Peyer's patch (tissue), 4 donors: ENCODE measurements at regions not wholly inside any gene's neighbourhood (a gene's known extent, or its start where the extent isn't known, plus 50 kb on each side); places are given as distances from the start of the nearest gene placed in this dataset.

Experiments used
- CTCF ChIP-seq, 6 experiments: fragments of 450-650 bp in 4 of 6; fragments of 200-600 bp in 2 of 6; sonication (generic) in 1 of 6; IDR thresholded peaks; one replicate each; pipeline ENCODE4 v1.5.1; 2017 to 2019; ENCODE audit warnings: antibody characterized with exemption in 6 of 6, mild to moderate bottlenecking in 3 of 6, moderate library complexity in 1 of 6
- POLR2A ChIP-seq, 2 donors: fragments of 450-650 bp; IDR thresholded peaks; one replicate each; pipeline ENCODE4 v1.5.1; 2017; ENCODE audit warnings: antibody characterized with exemption in 2 of 2, mild to moderate bottlenecking in 2 of 2, moderate library complexity in 2 of 2

- no peak for TF ChIP-seq CTCF (IDR thresholded peaks at IDR 0.05)
- TF ChIP-seq POLR2A (IDR thresholded peaks at IDR 0.05) = no peak
Measured at GRCh38 chr11:134565343-134565891, 153.4 kb upstream of the B3GAT1 start.
